Central memory CD8-positive, alpha-beta T cell (primary cell): ENCODE measurements at regions not wholly inside any gene's neighbourhood (a gene's known extent, or its start where the extent isn't known, plus 50 kb on each side); places are given as distances from the start of the nearest gene placed in this dataset.

Source experiments
- ATAC-seq: fragments of 150-1000 bp; cut with Tn5 transposase; replicated peaks from 2 replicates; pipeline ENCODE4 v1.10.0; 2022; ENCODE audit warnings: mild to moderate bottlenecking, moderate FRiP score, moderate number of reproducible peaks; ENCODE audit not compliant: poor library complexity, severe bottlenecking; ENCODE audit errors: extremely low read depth
- DNase-seq, 2 donors: peaks; one replicate each; pipeline ENCODE4 v3.0.0; 2021; ENCODE audit warnings: low spot score in 2 of 2
- H3K27ac Mint-ChIP-seq: one replicate; pipeline ENCODE4 v1.8.0; 2022; ENCODE audit warnings: low read depth, mild to moderate bottlenecking, moderate library complexity, mixed read lengths
- H3K27me3 Mint-ChIP-seq: one replicate; pipeline ENCODE4 v1.8.0; 2022; ENCODE audit warnings: mixed read lengths
- H3K36me3 Mint-ChIP-seq: one replicate; pipeline ENCODE4 v1.8.0; 2022; ENCODE audit warnings: mild to moderate bottlenecking, moderate library complexity, mixed read lengths; ENCODE audit not compliant: insufficient read depth
- H3K4me1 Mint-ChIP-seq: one replicate; pipeline ENCODE4 v1.8.0; 2022; ENCODE audit warnings: mixed read lengths
- H3K4me3 Mint-ChIP-seq: one replicate; pipeline ENCODE4 v1.8.0; 2022; ENCODE audit warnings: mild to moderate bottlenecking, moderate library complexity, mixed read lengths
- H3K9me3 Mint-ChIP-seq: one replicate; pipeline ENCODE4 v1.8.0; 2022; ENCODE audit warnings: mixed read lengths

DNA sequence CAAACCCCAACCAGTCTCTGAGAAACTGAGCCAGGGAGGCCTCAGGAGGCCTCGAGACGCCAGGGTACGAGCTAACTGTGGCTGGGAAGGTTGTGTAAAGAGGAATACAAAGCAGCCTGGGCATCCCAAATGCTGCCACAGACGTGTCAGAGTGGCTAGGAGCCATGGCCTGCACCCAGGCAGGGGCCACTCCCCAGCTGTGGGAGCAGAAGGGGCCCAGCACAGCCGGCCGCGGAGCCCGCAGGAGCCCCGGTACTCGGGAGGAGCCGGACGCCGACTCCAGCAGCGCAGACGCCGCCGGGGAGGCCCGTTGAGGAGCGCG, 349.8 kb upstream of the B3GAT1 start:
- no peak for ATAC-seq
- H3K27ac Mint-ChIP-seq, result no peak overlapping the region
- H3K27me3 Mint-ChIP-seq, result peaks cover 40% of the 10 kb centered on the region
- no peak for DNase-seq
- H3K9me3 Mint-ChIP-seq, result no peaks in the 10 kb centered on the region
- peaks cover 3% of the 10 kb centered on the region for H3K36me3 Mint-ChIP-seq
- H3K4me3 Mint-ChIP-seq, result no peak overlapping the region
- no peaks in the 10 kb centered on the region for H3K4me1 Mint-ChIP-seq

DNA sequence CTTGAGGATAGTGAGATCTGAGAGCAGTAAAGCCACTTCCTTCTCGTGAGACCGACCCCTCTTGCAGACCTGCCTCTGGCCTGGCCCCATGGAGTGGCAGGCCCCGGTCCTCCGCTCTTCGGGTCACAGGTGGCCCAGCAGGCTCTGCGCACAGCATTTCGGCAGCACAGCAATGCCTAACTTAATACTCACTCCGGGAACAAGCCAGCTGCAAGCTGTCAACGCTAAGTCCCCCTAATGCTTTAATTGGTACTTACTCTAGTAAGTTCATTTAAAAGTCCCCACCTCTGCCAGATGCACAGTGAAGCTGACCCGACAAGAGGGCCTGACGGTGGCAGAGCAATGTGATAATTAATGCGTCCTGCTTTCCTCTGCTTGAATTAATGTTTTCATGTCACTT, 349.3 kb upstream of the B3GAT1 start:
- Mint-ChIP-seq H3K4me3 (no peak overlapping the region), H3K27ac (no peak overlapping the region), H3K36me3 (peaks cover 3% of the 10 kb centered on the region), H3K4me1 (no peaks in the 10 kb centered on the region), H3K27me3 (peaks cover 40% of the 10 kb centered on the region), H3K9me3 (no peaks in the 10 kb centered on the region)
- DNase-seq, result no peak
- no peak for ATAC-seq

GRCh38 chr11:134760957-134761356, 348.9 kb upstream of the B3GAT1 start:
- ATAC-seq (no peak), DNase-seq (no peak)
- Mint-ChIP-seq H3K27ac (no peak overlapping the region), H3K36me3 (peaks cover 3% of the 10 kb centered on the region), H3K4me3 (no peak overlapping the region), H3K9me3 (no peaks in the 10 kb centered on the region), H3K27me3 (peaks cover 40% of the 10 kb centered on the region), H3K4me1 (no peaks in the 10 kb centered on the region)

GRCh38 chr11:134760299-134760698, 348.3 kb upstream of the B3GAT1 start:
- Mint-ChIP-seq H3K36me3 (peaks cover 3% of the 10 kb centered on the region), H3K4me3 (no peak overlapping the region), H3K27ac (no peak overlapping the region), H3K4me1 (no peaks in the 10 kb centered on the region), H3K9me3 (no peaks in the 10 kb centered on the region), H3K27me3 (peaks cover 40% of the 10 kb centered on the region)
- no peak for DNase-seq
- no peak for ATAC-seq

DNA sequence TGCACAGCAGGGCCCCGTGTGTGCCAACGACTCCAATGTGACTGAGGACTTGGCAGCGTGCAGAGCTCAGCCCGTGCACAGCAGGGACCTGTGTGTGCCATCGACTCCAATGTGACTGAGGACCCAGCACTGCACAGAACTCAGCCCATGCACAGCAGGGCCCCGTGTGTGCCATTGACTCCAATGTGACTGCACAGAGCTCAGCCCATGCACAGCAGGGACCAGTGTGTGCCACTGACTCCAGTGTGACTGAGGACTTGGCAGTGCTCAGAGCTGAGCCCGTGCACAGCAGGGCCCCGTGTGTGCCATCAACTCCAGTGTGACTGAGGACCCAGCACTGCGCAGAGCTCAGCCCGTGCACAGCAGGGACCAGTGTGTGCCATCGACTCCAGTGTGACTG, 347.8 kb upstream of the B3GAT1 start:
- H3K27me3 Mint-ChIP-seq, result peaks cover 40% of the 10 kb centered on the region
- no peaks in the 10 kb centered on the region for H3K9me3 Mint-ChIP-seq
- H3K27ac Mint-ChIP-seq, result no peak overlapping the region
- H3K36me3 Mint-ChIP-seq, result peaks cover 2% of the 10 kb centered on the region
- ATAC-seq (no peak), DNase-seq (no peak)
- H3K4me3 Mint-ChIP-seq, result no peak overlapping the region
- H3K4me1 Mint-ChIP-seq, result no peaks in the 10 kb centered on the region

GRCh38 chr11:134759274-134759673, 347.2 kb upstream of the B3GAT1 start:
- Mint-ChIP-seq H3K27ac (no peak overlapping the region), H3K27me3 (peaks cover 40% of the 10 kb centered on the region), H3K4me3 (no peak overlapping the region), H3K9me3 (no peaks in the 10 kb centered on the region), H3K4me1 (no peaks in the 10 kb centered on the region), H3K36me3 (peaks cover 2% of the 10 kb centered on the region)
- no peak for DNase-seq
- no peak for ATAC-seq

- no peak overlapping the region for H3K27ac Mint-ChIP-seq
- peaks cover 40% of the 10 kb centered on the region for H3K27me3 Mint-ChIP-seq
- no peaks in the 10 kb centered on the region for H3K4me1 Mint-ChIP-seq
- no peaks in the 10 kb centered on the region for H3K9me3 Mint-ChIP-seq
- DNase-seq, result no peak
- H3K4me3 Mint-ChIP-seq, result no peak overlapping the region
- no peak for ATAC-seq
- H3K36me3 Mint-ChIP-seq, result peaks cover 2% of the 10 kb centered on the region
These were observed 346.4 kb upstream of the B3GAT1 start for GRCh38 chr11:134758342-134758931.

DNA sequence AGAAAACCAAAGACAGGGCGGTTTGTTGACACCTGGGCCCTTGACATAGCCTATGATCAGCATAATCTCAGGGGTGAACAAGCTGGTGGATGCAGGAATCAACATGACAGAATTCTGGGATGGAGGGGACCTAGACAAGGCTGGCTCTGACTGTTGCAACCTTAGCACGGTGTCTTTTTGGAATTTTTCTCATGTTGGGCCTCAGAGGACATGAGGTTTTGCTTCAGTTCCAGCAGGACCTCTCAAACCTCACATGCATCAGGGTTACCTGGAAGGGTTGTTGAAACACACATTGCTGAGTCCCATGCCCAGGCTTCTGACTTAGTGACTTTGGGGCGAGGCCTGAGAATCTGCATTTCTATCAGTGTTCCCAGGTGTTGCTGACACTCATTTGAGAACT, 345.6 kb upstream of the B3GAT1 start:
- Mint-ChIP-seq H3K36me3 (peaks cover 2% of the 10 kb centered on the region), H3K4me1 (no peaks in the 10 kb centered on the region), H3K27ac (no peak overlapping the region), H3K27me3 (peaks cover 43% of the 10 kb centered on the region), H3K4me3 (no peak overlapping the region), H3K9me3 (no peaks in the 10 kb centered on the region)
- DNase-seq (no peak), ATAC-seq (no peak)

GRCh38 chr11:134756811-134757540, 344.9 kb upstream of the B3GAT1 start:
- H3K36me3 Mint-ChIP-seq, result no peaks in the 10 kb centered on the region
- H3K4me3 Mint-ChIP-seq, result no peak overlapping the region
- H3K27me3 Mint-ChIP-seq, result peaks cover 50% of the 10 kb centered on the region
- no peaks in the 10 kb centered on the region for H3K9me3 Mint-ChIP-seq
- ATAC-seq, result no peak
- DNase-seq, result no peak
- H3K27ac Mint-ChIP-seq, result no peak overlapping the region
- H3K4me1 Mint-ChIP-seq, result no peaks in the 10 kb centered on the region

GRCh38 chr11:134755535-134755934, 343.5 kb upstream of the B3GAT1 start:
- no peak overlapping the region for H3K4me3 Mint-ChIP-seq
- no peaks in the 10 kb centered on the region for H3K4me1 Mint-ChIP-seq
- no peaks in the 10 kb centered on the region for H3K36me3 Mint-ChIP-seq
- ATAC-seq (no peak), DNase-seq (no peak)
- H3K9me3 Mint-ChIP-seq, result no peaks in the 10 kb centered on the region
- no peak overlapping the region for H3K27ac Mint-ChIP-seq
- peaks cover 63% of the 10 kb centered on the region for H3K27me3 Mint-ChIP-seq

- H3K4me1 Mint-ChIP-seq, result no peaks in the 10 kb centered on the region
- ATAC-seq (no peak), DNase-seq (no peak)
- no peaks in the 10 kb centered on the region for H3K9me3 Mint-ChIP-seq
- H3K4me3 Mint-ChIP-seq, result no peak overlapping the region
- no peak overlapping the region for H3K27ac Mint-ChIP-seq
- no peaks in the 10 kb centered on the region for H3K36me3 Mint-ChIP-seq
- peaks cover 65% of the 10 kb centered on the region for H3K27me3 Mint-ChIP-seq
These were observed 342.6 kb upstream of the B3GAT1 start for GRCh38 chr11:134754521-134755198.

GRCh38 chr11:134753771-134754520, 341.9 kb upstream of the B3GAT1 start:
- no peak overlapping the region for H3K4me3 Mint-ChIP-seq
- H3K27ac Mint-ChIP-seq, result no peak overlapping the region
- H3K27me3 Mint-ChIP-seq, result peaks cover 72% of the 10 kb centered on the region
- H3K9me3 Mint-ChIP-seq, result no peaks in the 10 kb centered on the region
- no peak for ATAC-seq
- DNase-seq, result peak in 1 of 2 donors; percentile 7
- H3K4me1 Mint-ChIP-seq, result no peaks in the 10 kb centered on the region
- H3K36me3 Mint-ChIP-seq, result no peaks in the 10 kb centered on the region
